RWPE1 (cell line): ENCODE measurements at regions not wholly inside any gene's neighbourhood (a gene's known extent, or its start where the extent isn't known, plus 50 kb on each side); places are given as distances from the start of the nearest gene placed in this dataset.
"Not testable (repeated sequence)": the region's sequence is repeated elsewhere in the genome, so short reads cannot be mapped to it uniquely, and the experiment has no call there.

Experiments used
- CTCF ChIA-PET: fragments of 350-600 bp; sonication (Branson Sonifier 250); formaldehyde crosslinking; extraction: SDS; loops from one replicate; lab custom pipeline; 2021; lab: Yijun Ruan, JAX
- POLR2A ChIA-PET: fragments of 400-600 bp; formaldehyde crosslinking; extraction: SDS; loops from one replicate; lab custom pipeline; 2020; ENCODE audit warnings: antibody characterized with exemption; ENCODE audit not compliant: low non-redundant PET; lab: Yijun Ruan, JAX
- DNase-seq: peaks from one replicate; pipeline ENCODE4 v3.0.0; 2012; ENCODE audit warnings: low spot score
- H3K27ac ChIP-seq: fragments of 450-650 bp; 2 replicates; pipeline ENCODE4 v1.5.1; 2017
- CTCF ChIP-seq: fragments of 450-650 bp; conservative IDR thresholded peaks from 2 replicates; pipeline ENCODE4 v1.5.1; 2017; ENCODE audit warnings: low read depth, mild to moderate bottlenecking

- CTCF ChIA-PET: no interaction called here
- TF ChIP-seq CTCF: no peak
- no peak for DNase-seq
These were observed 81.5 kb upstream of the FOXN2 start for GRCh38 chr2:48233005-48233404.

GRCh38 chr2:48233824-48234223 is 80.7 kb upstream of the FOXN2 start:
- POLR2A ChIA-PET, DNase-seq, H3K27ac ChIP-seq: not testable (repeated sequence)
- CTCF ChIA-PET: interaction anchor here (0.6 kb wide), 2 partner anchors 21 to 116 kb away, joined by 3 to 6 read pairs; no protein-coding TSS in a partner anchor

More at GRCh38 chr2:48233005-48233404, 81.5 kb upstream of the FOXN2 start:
- POLR2A ChIA-PET: no interaction called here
- no peak overlapping the region for H3K27ac ChIP-seq

- no peak for TF ChIP-seq CTCF
- DNase-seq: no peak
- ChIA-PET CTCF (no interaction called here), POLR2A (no interaction called here)
- no peak overlapping the region for H3K27ac ChIP-seq
These were observed 79.4 kb upstream of the FOXN2 start for GRCh38 chr2:48235076-48235475.

GRCh38 chr2:48238381-48238780 is 76.1 kb upstream of the FOXN2 start:
- POLR2A ChIA-PET: no interaction called here
- no peak overlapping the region for H3K27ac ChIP-seq
- no peak for DNase-seq
- TF ChIP-seq CTCF: no peak
- CTCF ChIA-PET: no interaction called here

- H3K27ac ChIP-seq: no peak overlapping the region
- DNase-seq: no peak
- TF ChIP-seq CTCF: no peak
- CTCF ChIA-PET: no interaction called here
- POLR2A ChIA-PET: no interaction called here
These were observed 73.6 kb upstream of the FOXN2 start for GRCh38 chr2:48240912-48241311.

GRCh38 chr2:48247206-48247605 is 67.3 kb upstream of the FOXN2 start:
- ChIA-PET POLR2A (no interaction called here), CTCF (no interaction called here)
- no peak overlapping the region for H3K27ac ChIP-seq
- no peak for DNase-seq
- TF ChIP-seq CTCF: no peak

- DNase-seq: peak; percentile 84
- TF ChIP-seq CTCF: no peak
- ChIA-PET CTCF (interaction anchor here (0.9 kb wide), 1 partner anchor 9 kb away, joined by 3 read pairs; no protein-coding TSS in a partner anchor), POLR2A (interaction anchor here (0.5 kb wide), 1 partner anchor 20 kb away, joined by 5 read pairs; no protein-coding TSS in a partner anchor)
- H3K27ac ChIP-seq: peak overlapping the region; percentile 63
These were observed 66.1 kb upstream of the FOXN2 start for GRCh38 chr2:48248251-48248933.
